ENCODE measurements at regions not wholly inside any gene's neighbourhood (a gene's known extent, or its start where the extent isn't known, plus 50 kb on each side); places are given as distances from the start of the nearest gene placed in this dataset.

- DNase-seq (ENCODE audit: low spot score): no peak
Measured at GRCh38 chr12:60337839-60338549, 742.2 kb downstream of the SLC16A7 start.

- DNase-seq (ENCODE audit: low spot score): no peak
Measured at GRCh38 chr12:60345442-60345841, 749.6 kb downstream of the SLC16A7 start.

GRCh38 chr12:60349232-60349978 lies 753.6 kb downstream of the SLC16A7 start:
- no peak for DNase-seq (ENCODE audit: low spot score)

GRCh38 chr12:60387356-60387755 lies 791.5 kb downstream of the SLC16A7 start:
- no peak for DNase-seq (ENCODE audit: low spot score)

- no peak for DNase-seq (ENCODE audit: low spot score)
Measured at GRCh38 chr12:60391051-60391450, 795.2 kb downstream of the SLC16A7 start.

- no peak for DNase-seq (ENCODE audit: low spot score)
Measured at GRCh38 chr12:60391791-60392190, 796.0 kb downstream of the SLC16A7 start.

- DNase-seq (ENCODE audit: low spot score): no peak
Measured at GRCh38 chr12:60393093-60393492, 797.3 kb downstream of the SLC16A7 start.

GRCh38 chr12:60394665-60395064 lies 798.8 kb downstream of the SLC16A7 start:
- DNase-seq (ENCODE audit: low spot score): no peak

- no peak for DNase-seq (ENCODE audit: low spot score)
Measured at GRCh38 chr12:60398547-60398946, 802.7 kb downstream of the SLC16A7 start.

- no peak for DNase-seq (ENCODE audit: low spot score)
Measured at GRCh38 chr12:60399064-60399463, 803.2 kb downstream of the SLC16A7 start.

- DNase-seq (ENCODE audit: low spot score): no peak
Measured at GRCh38 chr12:60402996-60403395, 807.2 kb downstream of the SLC16A7 start.

- DNase-seq (ENCODE audit: low spot score): no peak
Measured at GRCh38 chr12:60415351-60415750, 819.5 kb downstream of the SLC16A7 start.

- DNase-seq (ENCODE audit: low spot score): no peak
Measured at GRCh38 chr12:60419986-60420385, 824.2 kb downstream of the SLC16A7 start.

- DNase-seq (ENCODE audit: low spot score): no peak
Measured at GRCh38 chr12:60421741-60422140, 825.9 kb downstream of the SLC16A7 start.

GRCh38 chr12:60437297-60437696 lies 841.5 kb downstream of the SLC16A7 start:
- no peak for DNase-seq (ENCODE audit: low spot score)

GRCh38 chr12:60441577-60441976 lies 845.7 kb downstream of the SLC16A7 start:
- DNase-seq (ENCODE audit: low spot score): no peak

- DNase-seq (ENCODE audit: low spot score): no peak
Measured at GRCh38 chr12:60451457-60451856, 855.6 kb downstream of the SLC16A7 start.

- no peak for DNase-seq (ENCODE audit: low spot score)
Measured at GRCh38 chr12:60465060-60465459, 869.2 kb downstream of the SLC16A7 start.

- DNase-seq (ENCODE audit: low spot score): no peak
Measured at GRCh38 chr12:60468546-60468945, 872.7 kb downstream of the SLC16A7 start.

GRCh38 chr12:60475825-60476224 lies 880.0 kb downstream of the SLC16A7 start:
- DNase-seq (ENCODE audit: low spot score): no peak

GRCh38 chr12:60487284-60487683 lies 891.5 kb downstream of the SLC16A7 start:
- DNase-seq (ENCODE audit: low spot score): no peak

- no peak for DNase-seq (ENCODE audit: low spot score)
Measured at GRCh38 chr12:60489071-60489470, 893.2 kb downstream of the SLC16A7 start.

GRCh38 chr12:60494244-60494643 lies 898.4 kb downstream of the SLC16A7 start:
- no peak for DNase-seq (ENCODE audit: low spot score)

GRCh38 chr12:60498656-60499055 lies 902.8 kb downstream of the SLC16A7 start:
- DNase-seq (ENCODE audit: low spot score): no peak
